OCI-LY7 (cell line): ENCODE measurements at regions not wholly inside any gene's neighbourhood (a gene's known extent, or its start where the extent isn't known, plus 50 kb on each side); places are given as distances from the start of the nearest gene placed in this dataset.

Experiments
- BruUV-seq: library from RNA; stranded (reverse); fragments of 400-500 nt; replicated peaks from 2 replicates; lab custom pipeline; 2021; lab: Mats Ljungman, UMichigan
- CTCF ChIA-PET: fragments of 300-600 bp; sonication (Branson Sonifier 250); formaldehyde crosslinking; loops from one replicate; lab custom pipeline; 2022; ENCODE audit warnings: antibody characterized with exemption; ENCODE audit not compliant: unreplicated experiment; lab: Charles Lee
- POLR2A ChIA-PET: fragments of 300-600 bp; sonication (Branson Sonifier 250); formaldehyde crosslinking; loops from one replicate; lab custom pipeline; 2022; ENCODE audit warnings: antibody characterized with exemption; lab: Charles Lee
- DNase-seq: peaks from one replicate; pipeline ENCODE4 v3.0.0-alpha.2; 2015; ENCODE audit warnings: low spot score
- H2AFZ ChIP-seq: fragments of 200-600 bp; sonication (generic), shearing (Covaris generic); 2 replicates; pipeline ENCODE4 v1.6.1; 2014; ENCODE audit warnings: mild to moderate bottlenecking, antibody characterized with exemption, low read length, moderate library complexity
- H3K27ac ChIP-seq: fragments of 200-600 bp; sonication (generic); 2 replicates; pipeline ENCODE4 v1.5.1; 2014; ENCODE audit warnings: mixed run types, low read depth, mild to moderate bottlenecking, moderate library complexity, low read length, inconsistent platforms; ENCODE audit not compliant: poor library complexity, severe bottlenecking
- H3K36me3 ChIP-seq: fragments of 200-600 bp; sonication (generic); 2 replicates; pipeline ENCODE4 v1.6.1; 2014; ENCODE audit warnings: mild to moderate bottlenecking, antibody characterized with exemption, low read length, moderate library complexity, mixed read lengths; ENCODE audit not compliant: insufficient read depth
- H3K4me1 ChIP-seq: fragments of 200-600 bp; sonication (generic); 2 replicates; pipeline ENCODE4 v1.5.1; 2014; ENCODE audit warnings: mild to moderate bottlenecking, low read length; ENCODE audit not compliant: insufficient read depth, poor library complexity, severe bottlenecking
- H3K4me2 ChIP-seq: fragments of 200-600 bp; sonication (generic); 2 replicates; pipeline ENCODE4 v1.6.1; 2014; ENCODE audit warnings: mild to moderate bottlenecking, low read length
- H3K4me3 ChIP-seq: fragments of 200-600 bp; sonication (generic); 2 replicates; pipeline ENCODE4 v1.5.1; 2014; ENCODE audit warnings: mild to moderate bottlenecking, low read depth, low read length; ENCODE audit not compliant: poor library complexity, severe bottlenecking
- H3K79me2 ChIP-seq: fragments of 200-600 bp; sonication (generic); 2 replicates; pipeline ENCODE4 v1.6.1; 2016; ENCODE audit warnings: low read depth, mild to moderate bottlenecking, low read length, moderate library complexity, mixed read lengths; ENCODE audit not compliant: insufficient read depth
- H3K9me2 ChIP-seq: fragments of 200-600 bp; sonication (generic); 2 replicates; pipeline ENCODE4 v1.6.1; 2016; ENCODE audit warnings: mild to moderate bottlenecking, low read length, mixed read lengths; ENCODE audit not compliant: insufficient read depth
- H3K9me3 ChIP-seq: fragments of 200-600 bp; sonication (generic); 2 replicates; pipeline ENCODE4 v1.6.1; 2014; ENCODE audit warnings: mild to moderate bottlenecking, mixed run types, low read length, mixed read lengths
- H4K20me1 ChIP-seq: fragments of 200-600 bp; sonication (generic); 2 replicates; pipeline ENCODE4 v1.6.1; 2014; ENCODE audit warnings: mild to moderate bottlenecking, antibody characterized with exemption, low read length, moderate library complexity, mixed read lengths; ENCODE audit not compliant: insufficient read depth
- EZH2phosphoT487 ChIP-seq: fragments of 200-600 bp; sonication (generic); IDR thresholded peaks from 2 replicates; pipeline ENCODE4 v1.6.1; 2018; ENCODE audit warnings: low read depth, borderline replicate concordance, mild to moderate bottlenecking, mixed run types, antibody characterized with exemption, low read length, moderate library complexity, mixed read lengths
- intact Hi-C: fragments of 100-400 bp; cut with micrococcal nuclease; formaldehyde crosslinking; loops from one replicate; pipeline ENCODE4 v1.10.0; 2022; ENCODE audit not compliant: unreplicated experiment
- TF ChIP-seq, protein P1 (sequence below): fragments of 200-600 bp; sonication (generic); conservative IDR thresholded peaks from 2 replicates; pipeline ENCODE4 v1.5.1; 2014; ENCODE audit warnings: mild to moderate bottlenecking, antibody characterized with exemption, low read length, moderate library complexity, mixed read lengths

DNA sequence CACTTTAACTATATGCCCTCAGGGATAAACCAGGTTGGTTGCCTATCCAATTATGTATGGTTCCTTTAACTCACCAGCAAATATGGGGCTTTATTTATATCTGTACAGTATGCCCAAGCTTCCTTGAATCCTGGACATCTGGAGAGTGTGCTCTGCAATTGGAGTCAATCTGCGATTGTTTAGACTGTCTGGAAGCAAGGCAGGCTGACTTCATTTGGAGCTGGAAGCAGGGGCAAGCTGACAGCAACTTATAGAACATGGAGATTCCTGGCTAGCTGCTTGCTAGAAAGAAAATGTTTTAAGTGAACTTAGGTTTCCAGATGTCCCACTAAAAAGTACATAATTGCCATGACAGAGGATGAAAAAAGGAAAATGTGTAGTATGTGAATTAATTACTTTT is 63.7 kb upstream of the TPRG1 start:
- no peaks in the 10 kb centered on the region for H3K79me2 ChIP-seq
- H3K4me2 ChIP-seq: no peak overlapping the region
- H3K27ac ChIP-seq: no peak overlapping the region
- ChIA-PET POLR2A (interaction anchor here (0.6 kb wide), 1 partner anchor 18 kb away, joined by 3 read pairs; no protein-coding TSS in a partner anchor), CTCF (no interaction called here)
- BruUV-seq: no TSS peak
- H4K20me1 ChIP-seq: no peaks in the 10 kb centered on the region
- no peaks in the 10 kb centered on the region for H3K4me1 ChIP-seq
- H3K36me3 ChIP-seq: no peaks in the 10 kb centered on the region
- H2AFZ ChIP-seq: no peak overlapping the region
- intact Hi-C loops: no loop called here
- H3K4me3 ChIP-seq: no peak overlapping the region
- H3K9me2 ChIP-seq: no peaks in the 10 kb centered on the region
- no peak for DNase-seq
- H3K9me3 ChIP-seq: no peaks in the 10 kb centered on the region
- TF ChIP-seq, protein P1, sequence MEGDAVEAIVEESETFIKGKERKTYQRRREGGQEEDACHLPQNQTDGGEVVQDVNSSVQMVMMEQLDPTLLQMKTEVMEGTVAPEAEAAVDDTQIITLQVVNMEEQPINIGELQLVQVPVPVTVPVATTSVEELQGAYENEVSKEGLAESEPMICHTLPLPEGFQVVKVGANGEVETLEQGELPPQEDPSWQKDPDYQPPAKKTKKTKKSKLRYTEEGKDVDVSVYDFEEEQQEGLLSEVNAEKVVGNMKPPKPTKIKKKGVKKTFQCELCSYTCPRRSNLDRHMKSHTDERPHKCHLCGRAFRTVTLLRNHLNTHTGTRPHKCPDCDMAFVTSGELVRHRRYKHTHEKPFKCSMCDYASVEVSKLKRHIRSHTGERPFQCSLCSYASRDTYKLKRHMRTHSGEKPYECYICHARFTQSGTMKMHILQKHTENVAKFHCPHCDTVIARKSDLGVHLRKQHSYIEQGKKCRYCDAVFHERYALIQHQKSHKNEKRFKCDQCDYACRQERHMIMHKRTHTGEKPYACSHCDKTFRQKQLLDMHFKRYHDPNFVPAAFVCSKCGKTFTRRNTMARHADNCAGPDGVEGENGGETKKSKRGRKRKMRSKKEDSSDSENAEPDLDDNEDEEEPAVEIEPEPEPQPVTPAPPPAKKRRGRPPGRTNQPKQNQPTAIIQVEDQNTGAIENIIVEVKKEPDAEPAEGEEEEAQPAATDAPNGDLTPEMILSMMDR: no peak
- TF ChIP-seq EZH2phosphoT487: no peak

DNA sequence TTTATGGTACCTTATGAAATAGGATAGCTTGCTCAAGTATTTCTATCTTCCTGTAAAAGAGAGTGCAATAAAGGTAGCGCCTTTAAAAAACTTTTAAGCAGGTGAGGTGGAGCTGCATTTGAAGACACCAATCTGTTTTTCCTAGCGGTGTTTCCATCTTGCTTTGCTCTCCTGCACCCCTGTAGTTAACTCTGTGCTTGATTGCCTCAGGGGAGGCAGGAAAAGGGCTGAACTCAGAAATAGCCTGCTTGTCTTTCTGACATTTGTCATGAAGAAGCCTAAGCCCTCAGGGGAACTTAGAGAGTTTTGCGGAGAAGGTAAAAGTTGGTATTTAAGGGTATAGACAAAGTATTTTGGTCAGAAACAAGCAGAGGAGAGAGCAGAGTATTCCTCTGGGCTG is 63.0 kb upstream of the TPRG1 start:
- intact Hi-C loops: no loop called here
- no peaks in the 10 kb centered on the region for H3K79me2 ChIP-seq
- CTCF ChIA-PET: no interaction called here

DNA sequence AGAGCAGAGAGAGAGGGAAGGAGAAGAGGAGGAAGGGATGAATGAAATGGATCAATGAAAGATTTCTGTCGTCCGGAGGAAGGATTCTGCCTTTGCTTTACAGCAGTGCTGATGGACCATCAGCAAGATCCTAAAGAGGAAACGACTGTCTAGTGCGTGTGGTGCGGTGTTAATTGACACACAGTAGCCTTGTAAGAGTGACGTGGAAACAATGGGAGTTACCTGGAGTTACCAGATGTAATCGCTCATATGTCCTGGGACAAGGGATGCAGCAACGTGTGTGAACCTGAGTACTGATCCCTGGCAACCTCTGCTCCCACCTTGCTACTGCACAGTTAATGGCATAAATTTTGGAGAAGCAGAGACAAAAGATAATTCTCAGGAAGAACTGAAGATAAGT is 62.6 kb upstream of the TPRG1 start:
- CTCF ChIA-PET: no interaction called here
- H3K36me3 ChIP-seq: no peaks in the 10 kb centered on the region

More for the DNA sequence above, 63.0 kb upstream of the TPRG1 start:
- H4K20me1 ChIP-seq: no peaks in the 10 kb centered on the region
- DNase-seq: no peak
- H3K4me1 ChIP-seq: no peaks in the 10 kb centered on the region
- no peaks in the 10 kb centered on the region for H3K36me3 ChIP-seq
- TF ChIP-seq, protein P1: no peak
- H3K27ac ChIP-seq: no peak overlapping the region
- no peaks in the 10 kb centered on the region for H3K9me3 ChIP-seq
- H3K9me2 ChIP-seq: no peaks in the 10 kb centered on the region
- no peak overlapping the region for H2AFZ ChIP-seq
- no peak overlapping the region for H3K4me3 ChIP-seq
- BruUV-seq: no TSS peak
- no peak overlapping the region for H3K4me2 ChIP-seq
- POLR2A ChIA-PET: interaction anchor here (0.6 kb wide), 1 partner anchor 18 kb away, joined by 3 read pairs; no protein-coding TSS in a partner anchor

More for the DNA sequence above, 62.6 kb upstream of the TPRG1 start:
- Histone ChIP-seq H3K27ac (no peak overlapping the region), H2AFZ (no peak overlapping the region), H3K9me2 (no peaks in the 10 kb centered on the region), H4K20me1 (no peaks in the 10 kb centered on the region), H3K79me2 (no peaks in the 10 kb centered on the region), H3K4me3 (no peak overlapping the region), H3K4me1 (no peaks in the 10 kb centered on the region), H3K4me2 (no peak overlapping the region), H3K9me3 (no peaks in the 10 kb centered on the region)
- POLR2A ChIA-PET: no interaction called here
- TF ChIP-seq, protein P1: no peak
- TF ChIP-seq EZH2phosphoT487: no peak
- no TSS peak for BruUV-seq
- intact Hi-C loops: no loop called here
- DNase-seq: no peak
